WTC11 (cell line): ENCODE measurements at regions not wholly inside any gene's neighbourhood (a gene's known extent, or its start where the extent isn't known, plus 50 kb on each side); places are given as distances from the start of the nearest gene placed in this dataset.
A peak's percentile ranks its signal among the peaks of the same experiment; 100 is the strongest.

ENCODE experiments used
- ATAC-seq: fragments of 200-7000 bp; cut with Tn5 transposase; 2 replicates; pipeline ENCODE4 v1.10.0; 2021; ENCODE audit warnings: mild to moderate bottlenecking, moderate library complexity
- CTCF ChIA-PET: fragments of 300-600 bp; sonication (Branson Sonifier 250); formaldehyde crosslinking; loops from one replicate; lab custom pipeline; 2021; ENCODE audit warnings: antibody characterized with exemption; lab: Charles Lee
- POLR2A ChIA-PET: fragments of 350-600 bp; sonication (Branson Sonifier 250); formaldehyde crosslinking; loops from one replicate; lab custom pipeline; 2021; ENCODE audit warnings: antibody characterized with exemption; lab: Charles Lee
- DNase-seq: peaks from one replicate; pipeline ENCODE4 v3.0.0; 2021; ENCODE audit warnings: low spot score
- H3K27ac Mint-ChIP-seq: 2 replicates; pipeline ENCODE4 v1.8.0; 2021; ENCODE audit warnings: mixed read lengths
- H3K27me3 Mint-ChIP-seq: 2 replicates; pipeline ENCODE4 v1.8.0; 2021; ENCODE audit warnings: low read depth, mild to moderate bottlenecking, moderate library complexity, mixed read lengths
- H3K36me3 Mint-ChIP-seq: 2 replicates; pipeline ENCODE4 v1.8.0; 2021; ENCODE audit warnings: mixed read lengths
- H3K4me1 Mint-ChIP-seq: 2 replicates; pipeline ENCODE4 v1.8.0; 2022; ENCODE audit warnings: mixed read lengths
- H3K4me3 Mint-ChIP-seq: 2 replicates; pipeline ENCODE4 v1.8.0; 2021; ENCODE audit warnings: mild to moderate bottlenecking, moderate library complexity, mixed read lengths
- H3K9me3 Mint-ChIP-seq: 2 replicates; pipeline ENCODE4 v1.8.0; 2021; ENCODE audit warnings: mixed read lengths
- FOXK1 ChIP-seq: sonication (generic); formaldehyde crosslinking; IDR thresholded peaks from 2 replicates; pipeline ENCODE4 v1.8.0; 2022; ENCODE audit warnings: mild to moderate bottlenecking, moderate library complexity, missing genetic modification reagents
- MXD4 ChIP-seq: fragments of 250-450 bp; sonication (Bioruptor Pico); IDR thresholded peaks from 2 replicates; pipeline ENCODE4 v1.8.0; 2021; ENCODE audit warnings: mild to moderate bottlenecking, moderate library complexity, borderline replicate concordance
- PRRX2 ChIP-seq: fragments of 250-450 bp; sonication (Bioruptor Pico); IDR thresholded peaks from 2 replicates; pipeline ENCODE4 v1.8.0; 2021; ENCODE audit warnings: mild to moderate bottlenecking
- ZNF317 ChIP-seq: sonication (generic); formaldehyde crosslinking; IDR thresholded peaks from 2 replicates; pipeline ENCODE4 v1.8.1; 2023; ENCODE audit warnings: low read depth, mild to moderate bottlenecking, moderate library complexity, missing genetic modification reagents, borderline replicate concordance
- ZNF671 ChIP-seq: fragments of 250-450 bp; sonication (Bioruptor Pico); IDR thresholded peaks from 2 replicates; pipeline ENCODE4 v1.8.0; 2021; ENCODE audit warnings: mild to moderate bottlenecking
- TF ChIP-seq, protein P1 (sequence below): fragments of 250-450 bp; sonication (Bioruptor Pico); IDR thresholded peaks from 2 replicates; pipeline ENCODE4 v1.9.0; 2021; ENCODE audit warnings: mild to moderate bottlenecking, borderline replicate concordance
- TF ChIP-seq, protein P2 (sequence below): fragments of 250-450 bp; sonication (Bioruptor Pico); IDR thresholded peaks from 2 replicates; pipeline ENCODE4 v1.9.0; 2021; ENCODE audit warnings: moderate library complexity, mild to moderate bottlenecking, inconsistent platforms, borderline replicate concordance
- TF ChIP-seq, protein P3 (sequence below): sonication (generic); formaldehyde crosslinking; IDR thresholded peaks from 2 replicates; pipeline ENCODE4 v1.8.0; 2022; ENCODE audit warnings: missing genetic modification reagents
- TF ChIP-seq, protein P4 (sequence below): sonication (generic); formaldehyde crosslinking; IDR thresholded peaks from 2 replicates; pipeline ENCODE4 v1.8.0; 2022; ENCODE audit warnings: mild to moderate bottlenecking, missing genetic modification reagents
- TF ChIP-seq, protein P5 (sequence below): sonication (generic); formaldehyde crosslinking; IDR thresholded peaks from 2 replicates; pipeline ENCODE4 v1.8.1; 2023; ENCODE audit warnings: mild to moderate bottlenecking, moderate library complexity, missing genetic modification reagents
- TF ChIP-seq, protein P6 (sequence below): fragments of 200-600 bp; IDR thresholded peaks from 2 replicates; pipeline ENCODE4 v1.8.0; 2022; ENCODE audit warnings: antibody characterized with exemption

DNA sequence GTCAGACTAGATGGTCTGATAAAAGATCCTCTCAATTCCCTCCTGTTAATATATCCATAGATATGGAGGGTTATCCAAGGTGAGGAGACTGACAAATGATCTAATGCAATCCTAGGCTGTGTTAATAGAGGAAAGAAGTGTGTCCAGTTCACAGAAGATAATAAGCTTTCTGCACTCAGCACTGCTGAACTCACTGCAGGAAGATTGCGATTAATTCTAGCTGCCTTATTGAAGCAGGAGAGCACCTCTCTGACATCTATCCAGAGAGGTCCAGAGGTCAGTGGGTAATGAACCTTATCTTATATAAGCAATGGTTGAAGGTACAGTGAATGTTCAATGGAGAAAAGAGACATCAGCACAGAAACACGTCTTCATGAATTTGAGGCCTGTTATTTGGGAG lies 75.9 kb upstream of the SLC10A2 start:
- H3K4me3 Mint-ChIP-seq: no peak overlapping the region
- no peak overlapping the region for H3K27ac Mint-ChIP-seq
- TF ChIP-seq, protein P1, sequence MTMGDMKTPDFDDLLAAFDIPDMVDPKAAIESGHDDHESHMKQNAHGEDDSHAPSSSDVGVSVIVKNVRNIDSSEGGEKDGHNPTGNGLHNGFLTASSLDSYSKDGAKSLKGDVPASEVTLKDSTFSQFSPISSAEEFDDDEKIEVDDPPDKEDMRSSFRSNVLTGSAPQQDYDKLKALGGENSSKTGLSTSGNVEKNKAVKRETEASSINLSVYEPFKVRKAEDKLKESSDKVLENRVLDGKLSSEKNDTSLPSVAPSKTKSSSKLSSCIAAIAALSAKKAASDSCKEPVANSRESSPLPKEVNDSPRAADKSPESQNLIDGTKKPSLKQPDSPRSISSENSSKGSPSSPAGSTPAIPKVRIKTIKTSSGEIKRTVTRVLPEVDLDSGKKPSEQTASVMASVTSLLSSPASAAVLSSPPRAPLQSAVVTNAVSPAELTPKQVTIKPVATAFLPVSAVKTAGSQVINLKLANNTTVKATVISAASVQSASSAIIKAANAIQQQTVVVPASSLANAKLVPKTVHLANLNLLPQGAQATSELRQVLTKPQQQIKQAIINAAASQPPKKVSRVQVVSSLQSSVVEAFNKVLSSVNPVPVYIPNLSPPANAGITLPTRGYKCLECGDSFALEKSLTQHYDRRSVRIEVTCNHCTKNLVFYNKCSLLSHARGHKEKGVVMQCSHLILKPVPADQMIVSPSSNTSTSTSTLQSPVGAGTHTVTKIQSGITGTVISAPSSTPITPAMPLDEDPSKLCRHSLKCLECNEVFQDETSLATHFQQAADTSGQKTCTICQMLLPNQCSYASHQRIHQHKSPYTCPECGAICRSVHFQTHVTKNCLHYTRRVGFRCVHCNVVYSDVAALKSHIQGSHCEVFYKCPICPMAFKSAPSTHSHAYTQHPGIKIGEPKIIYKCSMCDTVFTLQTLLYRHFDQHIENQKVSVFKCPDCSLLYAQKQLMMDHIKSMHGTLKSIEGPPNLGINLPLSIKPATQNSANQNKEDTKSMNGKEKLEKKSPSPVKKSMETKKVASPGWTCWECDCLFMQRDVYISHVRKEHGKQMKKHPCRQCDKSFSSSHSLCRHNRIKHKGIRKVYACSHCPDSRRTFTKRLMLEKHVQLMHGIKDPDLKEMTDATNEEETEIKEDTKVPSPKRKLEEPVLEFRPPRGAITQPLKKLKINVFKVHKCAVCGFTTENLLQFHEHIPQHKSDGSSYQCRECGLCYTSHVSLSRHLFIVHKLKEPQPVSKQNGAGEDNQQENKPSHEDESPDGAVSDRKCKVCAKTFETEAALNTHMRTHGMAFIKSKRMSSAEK: no peak
- TF ChIP-seq, protein P2, sequence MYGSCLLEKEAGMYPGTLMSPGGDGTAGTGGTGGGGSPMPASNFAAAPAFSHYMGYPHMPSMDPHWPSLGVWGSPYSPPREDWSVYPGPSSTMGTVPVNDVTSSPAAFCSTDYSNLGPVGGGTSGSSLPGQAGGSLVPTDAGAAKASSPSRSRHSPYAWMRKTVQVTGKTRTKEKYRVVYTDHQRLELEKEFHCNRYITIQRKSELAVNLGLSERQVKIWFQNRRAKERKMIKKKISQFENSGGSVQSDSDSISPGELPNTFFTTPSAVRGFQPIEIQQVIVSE: no peak
- TF ChIP-seq, protein P3, sequence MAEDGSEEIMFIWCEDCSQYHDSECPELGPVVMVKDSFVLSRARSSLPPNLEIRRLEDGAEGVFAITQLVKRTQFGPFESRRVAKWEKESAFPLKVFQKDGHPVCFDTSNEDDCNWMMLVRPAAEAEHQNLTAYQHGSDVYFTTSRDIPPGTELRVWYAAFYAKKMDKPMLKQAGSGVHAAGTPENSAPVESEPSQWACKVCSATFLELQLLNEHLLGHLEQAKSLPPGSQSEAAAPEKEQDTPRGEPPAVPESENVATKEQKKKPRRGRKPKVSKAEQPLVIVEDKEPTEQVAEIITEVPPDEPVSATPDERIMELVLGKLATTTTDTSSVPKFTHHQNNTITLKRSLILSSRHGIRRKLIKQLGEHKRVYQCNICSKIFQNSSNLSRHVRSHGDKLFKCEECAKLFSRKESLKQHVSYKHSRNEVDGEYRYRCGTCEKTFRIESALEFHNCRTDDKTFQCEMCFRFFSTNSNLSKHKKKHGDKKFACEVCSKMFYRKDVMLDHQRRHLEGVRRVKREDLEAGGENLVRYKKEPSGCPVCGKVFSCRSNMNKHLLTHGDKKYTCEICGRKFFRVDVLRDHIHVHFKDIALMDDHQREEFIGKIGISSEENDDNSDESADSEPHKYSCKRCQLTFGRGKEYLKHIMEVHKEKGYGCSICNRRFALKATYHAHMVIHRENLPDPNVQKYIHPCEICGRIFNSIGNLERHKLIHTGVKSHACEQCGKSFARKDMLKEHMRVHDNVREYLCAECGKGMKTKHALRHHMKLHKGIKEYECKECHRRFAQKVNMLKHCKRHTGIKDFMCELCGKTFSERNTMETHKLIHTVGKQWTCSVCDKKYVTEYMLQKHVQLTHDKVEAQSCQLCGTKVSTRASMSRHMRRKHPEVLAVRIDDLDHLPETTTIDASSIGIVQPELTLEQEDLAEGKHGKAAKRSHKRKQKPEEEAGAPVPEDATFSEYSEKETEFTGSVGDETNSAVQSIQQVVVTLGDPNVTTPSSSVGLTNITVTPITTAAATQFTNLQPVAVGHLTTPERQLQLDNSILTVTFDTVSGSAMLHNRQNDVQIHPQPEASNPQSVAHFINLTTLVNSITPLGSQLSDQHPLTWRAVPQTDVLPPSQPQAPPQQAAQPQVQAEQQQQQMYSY (CRISPR knock-in tag): no peak
- TF ChIP-seq ZNF317 (CRISPR knock-in tag) (no peak), PRRX2 (CRISPR knock-in tag) (no peak), FOXK1 (CRISPR knock-in tag) (no peak), ZNF671 (CRISPR knock-in tag) (no peak)
- TF ChIP-seq, protein P4, sequence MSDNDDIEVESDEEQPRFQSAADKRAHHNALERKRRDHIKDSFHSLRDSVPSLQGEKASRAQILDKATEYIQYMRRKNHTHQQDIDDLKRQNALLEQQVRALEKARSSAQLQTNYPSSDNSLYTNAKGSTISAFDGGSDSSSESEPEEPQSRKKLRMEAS (CRISPR knock-in tag): no peak
- TF ChIP-seq, protein P5, sequence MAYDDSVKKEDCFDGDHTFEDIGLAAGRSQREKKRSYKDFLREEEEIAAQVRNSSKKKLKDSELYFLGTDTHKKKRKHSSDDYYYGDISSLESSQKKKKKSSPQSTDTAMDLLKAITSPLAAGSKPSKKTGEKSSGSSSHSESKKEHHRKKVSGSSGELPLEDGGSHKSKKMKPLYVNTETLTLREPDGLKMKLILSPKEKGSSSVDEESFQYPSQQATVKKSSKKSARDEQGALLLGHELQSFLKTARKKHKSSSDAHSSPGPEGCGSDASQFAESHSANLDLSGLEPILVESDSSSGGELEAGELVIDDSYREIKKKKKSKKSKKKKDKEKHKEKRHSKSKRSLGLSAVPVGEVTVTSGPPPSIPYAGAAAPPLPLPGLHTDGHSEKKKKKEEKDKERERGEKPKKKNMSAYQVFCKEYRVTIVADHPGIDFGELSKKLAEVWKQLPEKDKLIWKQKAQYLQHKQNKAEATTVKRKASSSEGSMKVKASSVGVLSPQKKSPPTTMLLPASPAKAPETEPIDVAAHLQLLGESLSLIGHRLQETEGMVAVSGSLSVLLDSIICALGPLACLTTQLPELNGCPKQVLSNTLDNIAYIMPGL (CRISPR knock-in tag): no peak
- DNase-seq: no peak
- H3K4me1 Mint-ChIP-seq: no peaks in the 10 kb centered on the region
- ATAC-seq: no peak
- no peaks in the 10 kb centered on the region for H3K36me3 Mint-ChIP-seq
- no peaks in the 10 kb centered on the region; the same call in 1 of the 2 replicates for H3K27me3 Mint-ChIP-seq
- no peaks in the 10 kb centered on the region for H3K9me3 Mint-ChIP-seq
- CTCF ChIA-PET: interaction anchor here (0.9 kb wide), 1 partner anchor 239 kb away, joined by 3 read pairs; no protein-coding TSS in a partner anchor
- POLR2A ChIA-PET: no interaction called here

DNA sequence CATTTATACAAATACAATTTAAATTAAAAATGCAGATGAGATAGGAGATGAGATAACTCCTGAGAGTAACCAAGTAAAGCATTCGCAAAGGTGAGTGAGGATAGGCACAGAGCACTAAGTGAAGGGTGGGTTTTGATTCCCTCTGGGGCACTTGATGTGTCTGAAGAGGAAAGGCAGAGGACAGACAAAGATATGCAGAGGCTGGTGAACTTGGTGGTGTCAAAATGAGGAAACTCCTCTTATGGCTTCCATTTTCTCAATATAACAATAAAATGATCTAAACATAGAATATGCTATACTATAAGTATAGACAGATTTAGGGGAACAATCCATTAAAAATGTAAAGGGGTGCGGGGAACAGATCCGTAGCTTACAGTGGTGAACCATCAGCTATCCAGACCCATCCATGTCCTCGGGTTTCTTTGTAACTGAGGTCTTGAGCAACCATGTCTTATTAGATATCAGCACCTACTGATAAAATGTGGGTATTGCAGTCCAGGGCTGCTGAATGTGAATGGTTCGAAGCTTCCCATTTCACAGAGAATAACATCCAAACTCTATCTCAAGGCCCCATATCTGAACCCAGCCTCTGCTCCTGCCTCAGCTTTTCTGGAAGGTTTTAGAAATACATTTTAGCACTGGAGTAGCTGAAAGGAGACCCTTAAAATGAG lies 73.9 kb upstream of the SLC10A2 start:
- ChIA-PET POLR2A (interaction anchor here (0.6 kb wide), 1 partner anchor 229 kb away, joined by 4 read pairs; no protein-coding TSS in a partner anchor), CTCF (interaction anchor here (0.7 to 1.4 kb wide), 19 partner anchors 11 to 588 kb away, joined by 3 to 32 read pairs (median 3); no protein-coding TSS in a partner anchor)
- Mint-ChIP-seq H3K27me3 (no peaks in the 10 kb centered on the region; the same call in 1 of the 2 replicates), H3K36me3 (no peaks in the 10 kb centered on the region), H3K4me3 (no peak overlapping the region), H3K4me1 (no peaks in the 10 kb centered on the region), H3K9me3 (no peaks in the 10 kb centered on the region), H3K27ac (no peak overlapping the region)
- no peak for TF ChIP-seq MXD4 (CRISPR knock-in tag)
- TF ChIP-seq, protein P6, sequence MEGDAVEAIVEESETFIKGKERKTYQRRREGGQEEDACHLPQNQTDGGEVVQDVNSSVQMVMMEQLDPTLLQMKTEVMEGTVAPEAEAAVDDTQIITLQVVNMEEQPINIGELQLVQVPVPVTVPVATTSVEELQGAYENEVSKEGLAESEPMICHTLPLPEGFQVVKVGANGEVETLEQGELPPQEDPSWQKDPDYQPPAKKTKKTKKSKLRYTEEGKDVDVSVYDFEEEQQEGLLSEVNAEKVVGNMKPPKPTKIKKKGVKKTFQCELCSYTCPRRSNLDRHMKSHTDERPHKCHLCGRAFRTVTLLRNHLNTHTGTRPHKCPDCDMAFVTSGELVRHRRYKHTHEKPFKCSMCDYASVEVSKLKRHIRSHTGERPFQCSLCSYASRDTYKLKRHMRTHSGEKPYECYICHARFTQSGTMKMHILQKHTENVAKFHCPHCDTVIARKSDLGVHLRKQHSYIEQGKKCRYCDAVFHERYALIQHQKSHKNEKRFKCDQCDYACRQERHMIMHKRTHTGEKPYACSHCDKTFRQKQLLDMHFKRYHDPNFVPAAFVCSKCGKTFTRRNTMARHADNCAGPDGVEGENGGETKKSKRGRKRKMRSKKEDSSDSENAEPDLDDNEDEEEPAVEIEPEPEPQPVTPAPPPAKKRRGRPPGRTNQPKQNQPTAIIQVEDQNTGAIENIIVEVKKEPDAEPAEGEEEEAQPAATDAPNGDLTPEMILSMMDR: peak; percentile 51; the same call in 1 of the 2 replicates
- ATAC-seq (peak; percentile 98), DNase-seq (peak; percentile 22)
